GM12891 (cell line): ENCODE measurements at regions not wholly inside any gene's neighbourhood (a gene's known extent, or its start where the extent isn't known, plus 50 kb on each side); places are given as distances from the start of the nearest gene placed in this dataset.

Source experiments
- PAX5 ChIP-seq: IDR thresholded peaks from 2 replicates; pipeline ENCODE4 v1.6.1; 2011; ENCODE audit warnings: low read length, moderate library complexity, mild to moderate bottlenecking; ENCODE audit not compliant: insufficient read depth, severe bottlenecking
- POLR2A ChIP-seq: IDR thresholded peaks from 2 replicates; pipeline ENCODE4 v1.6.1; 2011; ENCODE audit warnings: low read depth, low read length, control low read depth
- POLR2AphosphoS5 ChIP-seq: IDR thresholded peaks from 2 replicates; pipeline ENCODE4 v1.6.1; 2011; ENCODE audit warnings: low read depth, low read length, control low read depth
- POU2F2 ChIP-seq: IDR thresholded peaks from 2 replicates; pipeline ENCODE4 v1.6.1; 2011; ENCODE audit warnings: low read depth, mild to moderate bottlenecking, control low read depth, low read length, moderate library complexity
- SPI1 ChIP-seq: IDR thresholded peaks from 2 replicates; pipeline ENCODE4 v1.6.1; 2011; ENCODE audit warnings: low read depth, low read length, control low read depth
- TAF1 ChIP-seq: IDR thresholded peaks from 2 replicates; pipeline ENCODE4 v1.6.1; 2011; ENCODE audit warnings: low read depth, low read length, control low read depth

DNA sequence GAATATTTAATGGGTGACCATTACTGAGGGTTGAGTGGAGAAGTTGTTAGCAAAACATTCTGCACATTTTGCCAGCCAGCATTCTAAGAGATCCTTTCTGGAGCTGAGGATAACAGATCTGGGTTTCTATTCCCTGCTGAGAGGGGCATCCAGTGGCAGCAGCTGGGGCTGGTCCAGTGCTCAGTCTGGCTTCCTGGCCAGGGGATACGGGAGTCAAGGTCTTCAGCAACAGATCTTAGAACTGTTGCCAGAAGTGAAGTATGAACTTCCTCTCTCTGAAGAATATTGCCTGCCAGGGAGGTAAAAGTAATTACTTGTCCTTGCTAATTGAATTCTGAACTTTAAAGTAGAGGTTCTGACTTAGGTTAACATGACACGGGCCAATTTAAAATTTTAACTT lies 568.4 kb downstream of the REEP3 start:
- no peak for TF ChIP-seq POLR2A
- no peak for TF ChIP-seq POLR2AphosphoS5
- no peak for TF ChIP-seq TAF1
- no peak for TF ChIP-seq SPI1
- TF ChIP-seq PAX5: no peak
- TF ChIP-seq POU2F2: no peak
